HCT116 (cell line): ENCODE measurements at regions not wholly inside any gene's neighbourhood (a gene's known extent, or its start where the extent isn't known, plus 50 kb on each side); places are given as distances from the start of the nearest gene placed in this dataset.

Experiments
- CEBPB ChIP-seq: IDR thresholded peaks from 2 replicates; pipeline ENCODE4 v1.6.1; 2012; ENCODE audit warnings: low read depth
- EZH2 ChIP-seq: fragments of 200-600 bp; sonication (generic); IDR thresholded peaks from 2 replicates; pipeline ENCODE4 v1.6.1; 2017; ENCODE audit warnings: antibody characterized with exemption, mixed run types
- EZH2phosphoT487 ChIP-seq: fragments of 200-600 bp; IDR thresholded peaks from 2 replicates; pipeline ENCODE4 v1.6.1; 2018; ENCODE audit warnings: antibody characterized with exemption, borderline replicate concordance
- POLR2A ChIP-seq: IDR thresholded peaks from 2 replicates; pipeline ENCODE4 v1.7.0; 2011; ENCODE audit warnings: borderline replicate concordance; ENCODE audit not compliant: insufficient read depth, insufficient read length; ENCODE audit errors: extremely low read depth
- POLR2AphosphoS5 ChIP-seq: IDR thresholded peaks from 2 replicates; pipeline ENCODE4 v1.6.1; 2011; ENCODE audit warnings: mild to moderate bottlenecking, low read depth, low read length, moderate library complexity
- RAD21 ChIP-seq: IDR thresholded peaks from 2 replicates; pipeline ENCODE4 v1.6.1; 2012; ENCODE audit warnings: low read depth, mild to moderate bottlenecking
- SP1 ChIP-seq: IDR thresholded peaks from 2 replicates; pipeline ENCODE4 v1.6.1; 2012; ENCODE audit warnings: low read depth
- SRF ChIP-seq: IDR thresholded peaks from 2 replicates; pipeline ENCODE4 v1.6.1; 2012; ENCODE audit warnings: low read depth
- YY1 ChIP-seq: IDR thresholded peaks from 2 replicates; pipeline ENCODE4 v1.6.1; 2011; ENCODE audit warnings: low read length, low read depth, moderate library complexity, mild to moderate bottlenecking; ENCODE audit not compliant: insufficient replicate concordance; ENCODE audit errors: extremely low read depth
- ZNF274 ChIP-seq: fragments of 200-500 bp; sonication (Bioruptor generic); IDR thresholded peaks from 2 replicates; pipeline ENCODE4 v1.6.1; 2014; ENCODE audit warnings: mild to moderate bottlenecking, low read depth, low read length, inconsistent platforms
- TF ChIP-seq, protein P1 (sequence below), 3 experiments: fragments of 200-600 bp in 1 of 3; sonication (generic) in 1 of 3; IDR thresholded peaks in 2 of 3; conservative IDR thresholded peaks in 1 of 3; 2 replicates each; pipeline ENCODE4 v1.5.1; 2012 to 2017; ENCODE audit warnings: low read depth in 2 of 3, low read length in 2 of 3, antibody characterized with exemption in 1 of 3, borderline replicate concordance in 1 of 3, control low read depth in 1 of 3, mild to moderate bottlenecking in 1 of 3, mixed read lengths in 1 of 3, mixed run types in 1 of 3, moderate library complexity in 1 of 3; ENCODE audit not compliant: insufficient read depth in 1 of 3
- TF ChIP-seq, protein P2 (sequence below): IDR thresholded peaks from 2 replicates; pipeline ENCODE4 v1.6.1; 2012

DNA sequence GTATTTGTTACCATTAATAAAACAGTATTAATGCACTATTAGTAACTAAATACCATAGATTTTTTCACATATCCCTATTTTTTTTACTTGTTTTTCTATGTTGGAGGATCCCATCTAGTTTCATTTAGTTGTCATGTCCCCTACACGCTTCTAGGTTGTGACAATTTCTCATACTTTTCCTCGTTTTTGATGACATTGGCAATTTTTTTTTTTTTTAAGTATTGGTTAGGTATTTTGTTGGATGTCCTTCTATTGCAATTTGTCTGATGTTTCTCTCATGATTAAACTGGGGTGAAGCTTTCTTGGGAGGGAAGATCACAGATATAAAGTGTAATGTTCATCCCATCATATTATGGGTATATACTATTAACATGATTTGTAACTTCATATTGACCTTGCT lies 409.1 kb upstream of the CNTN6 start:
- TF ChIP-seq POLR2A (no peak), EZH2phosphoT487 (no peak), EZH2 (no peak), SRF (no peak), CEBPB (no peak), ZNF274 (no peak), YY1 (no peak), POLR2AphosphoS5 (no peak), SP1 (no peak), RAD21 (no peak)
- TF ChIP-seq, protein P1, sequence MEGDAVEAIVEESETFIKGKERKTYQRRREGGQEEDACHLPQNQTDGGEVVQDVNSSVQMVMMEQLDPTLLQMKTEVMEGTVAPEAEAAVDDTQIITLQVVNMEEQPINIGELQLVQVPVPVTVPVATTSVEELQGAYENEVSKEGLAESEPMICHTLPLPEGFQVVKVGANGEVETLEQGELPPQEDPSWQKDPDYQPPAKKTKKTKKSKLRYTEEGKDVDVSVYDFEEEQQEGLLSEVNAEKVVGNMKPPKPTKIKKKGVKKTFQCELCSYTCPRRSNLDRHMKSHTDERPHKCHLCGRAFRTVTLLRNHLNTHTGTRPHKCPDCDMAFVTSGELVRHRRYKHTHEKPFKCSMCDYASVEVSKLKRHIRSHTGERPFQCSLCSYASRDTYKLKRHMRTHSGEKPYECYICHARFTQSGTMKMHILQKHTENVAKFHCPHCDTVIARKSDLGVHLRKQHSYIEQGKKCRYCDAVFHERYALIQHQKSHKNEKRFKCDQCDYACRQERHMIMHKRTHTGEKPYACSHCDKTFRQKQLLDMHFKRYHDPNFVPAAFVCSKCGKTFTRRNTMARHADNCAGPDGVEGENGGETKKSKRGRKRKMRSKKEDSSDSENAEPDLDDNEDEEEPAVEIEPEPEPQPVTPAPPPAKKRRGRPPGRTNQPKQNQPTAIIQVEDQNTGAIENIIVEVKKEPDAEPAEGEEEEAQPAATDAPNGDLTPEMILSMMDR (IDR thresholded peaks at IDR 0.05 in 2 of 3, conservative IDR thresholded peaks at IDR 0.05 in 1 of 3; ENCODE audit: borderline replicate concordance in 1 of 3, insufficient read depth in 1 of 3, low read depth in 2 of 3, low read length in 2 of 3), result no peak
- TF ChIP-seq, protein P2, sequence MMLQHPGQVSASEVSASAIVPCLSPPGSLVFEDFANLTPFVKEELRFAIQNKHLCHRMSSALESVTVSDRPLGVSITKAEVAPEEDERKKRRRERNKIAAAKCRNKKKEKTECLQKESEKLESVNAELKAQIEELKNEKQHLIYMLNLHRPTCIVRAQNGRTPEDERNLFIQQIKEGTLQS, result no peak
